Cardiac septum (tissue), 1 donor: ENCODE measurements at regions not wholly inside any gene's neighbourhood (a gene's known extent, or its start where the extent isn't known, plus 50 kb on each side); places are given as distances from the start of the nearest gene placed in this dataset.

ENCODE experiments used
- DNase-seq: peaks from one replicate; pipeline ENCODE4 v3.0.0-alpha.2; 2020; ENCODE audit warnings: low spot score
- intact Hi-C: fragments of 100-400 bp; cut with DNase I; formaldehyde crosslinking; loops from one replicate; pipeline ENCODE4 v1.14.0; 2022
- donor health status: DM: no; HTN: no; CAD: no.

DNA sequence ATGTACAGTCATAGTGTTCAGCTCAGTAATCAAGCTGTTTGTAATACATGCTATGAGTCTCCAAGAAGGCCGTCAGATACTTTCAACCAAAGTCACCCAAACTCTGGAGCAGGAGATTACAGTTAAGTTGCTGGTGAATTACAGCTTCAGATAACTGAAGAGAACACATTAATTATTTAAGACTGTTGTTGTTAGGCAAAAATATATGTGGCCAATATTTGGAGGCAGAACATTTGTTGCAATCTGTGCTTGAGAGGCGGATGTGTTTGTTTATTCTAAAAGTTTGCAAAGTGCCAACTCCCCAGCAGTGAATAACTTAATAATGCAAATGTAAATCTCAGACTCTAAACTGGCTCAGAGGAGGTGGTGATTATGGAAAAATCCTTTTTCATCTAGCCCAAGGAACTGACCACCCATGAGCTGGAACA is 300.7 kb upstream of the TBX3 start:
- intact Hi-C loops = no loop called here

DNA sequence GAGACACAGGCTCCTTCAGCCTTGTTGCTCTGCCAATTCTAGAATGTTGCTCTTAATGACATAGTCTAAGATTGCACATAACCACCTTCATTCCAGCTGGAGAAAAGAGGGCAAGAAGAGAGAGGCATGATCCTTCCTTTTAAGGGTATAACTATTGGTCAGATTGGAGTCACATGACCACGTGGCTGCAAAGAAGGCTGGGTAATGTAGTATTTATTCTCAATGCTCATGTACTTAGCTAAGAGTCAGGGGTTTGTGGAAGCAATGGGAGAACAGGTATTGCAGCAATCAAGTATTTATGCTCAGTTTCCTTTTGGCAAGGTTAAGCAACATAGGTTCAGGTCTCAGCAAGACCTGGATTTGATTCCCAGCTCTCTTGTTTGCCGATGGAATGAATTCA is 298.8 kb upstream of the TBX3 start:
- DNase-seq = no peak
- intact Hi-C loops = no loop called here

More for the DNA sequence above, 300.7 kb upstream of the TBX3 start:
- DNase-seq = no peak

- intact Hi-C loops = no loop called here
- no peak for DNase-seq
Measured at GRCh38 chr12:114981036-114981435, 297.1 kb upstream of the TBX3 start.

DNA sequence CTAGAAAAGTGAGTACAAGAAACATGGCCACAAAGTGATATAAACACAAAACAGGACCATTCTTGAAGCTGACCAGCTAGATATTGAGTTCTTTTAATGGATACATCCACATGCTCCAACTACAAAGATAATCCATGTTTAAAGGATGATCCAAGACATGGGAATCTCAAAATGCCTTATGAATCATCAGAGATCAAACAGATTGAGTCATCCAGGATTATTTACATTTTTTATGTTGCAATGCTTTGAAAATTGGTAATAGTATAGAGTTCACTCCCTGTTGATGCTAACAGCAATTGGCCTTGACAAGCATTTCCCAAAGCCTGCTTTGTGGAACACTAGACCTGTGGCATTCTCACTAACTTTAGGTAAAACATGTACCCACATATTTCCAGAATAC is 293.0 kb upstream of the TBX3 start:
- intact Hi-C loops = no loop called here
- no peak for DNase-seq

- no peak for DNase-seq
- intact Hi-C loops = no loop called here
Measured at GRCh38 chr12:114976372-114976771, 292.4 kb upstream of the TBX3 start.

DNA sequence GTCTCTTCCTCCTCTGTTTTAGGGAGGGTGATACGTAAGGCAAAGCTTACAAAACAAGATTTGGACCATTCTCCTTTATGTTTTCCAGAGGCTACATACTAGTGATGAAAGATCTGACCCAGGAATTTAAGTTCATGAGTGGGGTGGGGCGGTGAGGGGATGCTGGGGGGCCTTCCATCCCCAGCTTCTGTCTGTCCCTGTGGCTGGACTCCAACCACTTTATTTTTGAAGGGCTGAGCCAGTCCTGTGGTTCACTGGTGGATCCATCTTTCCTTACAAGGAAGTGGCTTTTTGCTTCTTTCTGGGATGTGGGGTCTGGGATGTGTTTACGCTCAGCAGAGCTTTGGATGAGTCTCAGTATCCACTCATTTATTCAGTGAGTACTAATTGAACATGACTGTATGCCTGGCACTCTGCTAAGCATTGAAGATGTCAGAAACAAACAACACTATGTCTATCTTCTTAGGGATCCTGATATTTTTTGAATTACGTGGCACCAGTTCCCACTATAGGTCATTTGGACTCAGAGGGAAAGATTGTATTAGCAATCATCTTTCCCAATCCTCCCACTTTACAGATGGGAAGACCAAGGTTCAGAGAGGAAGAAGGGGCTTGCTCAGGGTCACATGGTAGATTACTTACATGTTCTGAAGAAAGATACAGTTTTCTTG is 291.8 kb upstream of the TBX3 start:
- DNase-seq = no peak

DNA sequence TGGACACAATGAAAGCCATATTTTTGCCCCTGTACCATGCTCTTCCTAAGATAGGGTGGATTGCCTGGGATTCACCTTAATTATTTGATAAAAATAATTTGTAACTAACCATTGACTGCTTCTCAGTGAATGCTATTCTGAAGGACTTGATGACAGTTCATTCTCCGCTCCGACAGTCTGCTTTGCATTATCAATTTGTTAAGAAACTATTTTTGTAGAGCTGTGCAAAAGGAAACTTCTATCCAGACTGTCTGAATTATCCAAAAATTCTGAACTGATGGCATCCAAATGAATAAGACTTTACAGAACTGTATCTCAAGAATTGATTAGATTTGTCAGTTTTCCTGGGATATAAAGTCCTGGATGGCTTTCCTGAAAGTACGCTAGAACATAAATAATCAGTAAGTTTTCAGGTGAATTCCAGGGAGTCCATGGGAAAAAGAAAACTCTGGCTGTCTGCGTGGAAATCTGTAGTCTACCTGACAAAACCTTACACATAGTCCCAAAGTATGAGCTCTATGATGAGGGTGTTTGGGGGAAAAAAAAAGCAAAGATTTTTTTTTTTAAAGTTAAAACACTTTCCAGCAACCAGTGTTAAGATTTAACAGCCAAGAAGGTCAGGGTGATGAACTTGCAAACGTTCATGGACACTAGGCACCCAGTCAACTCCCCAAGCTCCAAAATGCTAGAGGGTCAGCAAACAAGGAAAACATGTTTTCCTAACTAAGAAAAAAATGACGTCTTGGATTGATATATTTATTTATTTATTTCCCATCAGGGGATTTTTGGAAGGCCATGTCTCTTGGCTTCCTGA is 291.1 kb upstream of the TBX3 start:
- DNase-seq = no peak
- intact Hi-C loops = no loop called here

More for the DNA sequence above, 291.8 kb upstream of the TBX3 start:
- intact Hi-C loops = no loop called here

DNA sequence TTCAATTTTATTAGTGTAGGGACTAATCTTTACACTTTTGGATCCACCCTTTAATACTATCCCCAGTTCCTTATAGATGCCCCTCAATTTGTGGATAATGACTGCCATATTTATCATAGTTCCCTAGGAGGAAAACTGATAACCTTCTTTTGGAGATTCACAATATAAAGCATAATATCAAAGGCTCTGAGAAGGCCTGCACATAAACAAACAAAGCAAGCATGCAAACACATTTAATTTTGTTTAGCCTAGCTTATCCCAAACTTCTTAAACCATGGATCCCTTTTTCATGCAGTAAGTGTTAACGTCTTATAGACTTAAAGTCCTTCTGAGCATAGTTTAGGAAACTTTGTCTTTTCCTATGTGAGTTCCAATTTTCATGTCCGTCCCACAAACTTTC is 290.4 kb upstream of the TBX3 start:
- DNase-seq = no peak
- intact Hi-C loops = no loop called here

DNA sequence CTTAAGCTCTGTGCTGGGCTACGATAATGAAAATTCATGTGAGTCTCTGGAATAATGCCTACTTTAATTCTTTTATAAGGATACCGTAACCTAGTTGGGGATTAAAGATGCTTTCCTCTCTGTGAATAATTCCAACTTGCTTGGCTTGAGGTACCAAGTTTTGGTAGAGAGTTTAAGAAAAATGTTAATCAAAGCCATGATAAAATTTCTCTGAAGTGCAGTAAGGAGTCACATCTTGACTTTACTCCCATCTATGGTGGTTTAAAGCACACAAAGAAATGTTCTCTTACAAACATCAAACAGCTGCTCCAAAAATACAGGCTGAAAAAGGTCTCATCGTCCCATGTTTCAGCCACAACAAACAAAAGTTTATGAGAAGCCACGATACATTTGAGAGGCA is 284.8 kb upstream of the TBX3 start:
- DNase-seq = no peak
- intact Hi-C loops = no loop called here

DNA sequence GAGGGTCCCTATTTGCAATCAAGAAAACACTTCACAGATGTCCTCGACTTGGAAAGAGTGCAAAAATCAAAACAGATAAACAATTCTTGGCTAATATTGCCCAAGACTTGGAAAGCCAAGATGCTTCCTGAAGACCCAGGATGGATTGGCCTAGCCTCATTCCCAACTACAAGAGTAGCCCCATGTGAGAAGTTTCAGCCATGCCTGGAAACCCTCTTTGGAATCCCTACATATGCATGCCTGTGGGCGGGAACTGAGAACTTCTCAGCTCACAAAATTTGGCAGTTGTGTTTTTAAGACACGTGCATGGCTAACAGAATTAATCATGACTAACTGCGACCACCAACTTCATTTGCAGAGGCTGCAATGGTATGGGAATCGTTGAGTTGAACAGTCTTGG is 283.2 kb upstream of the TBX3 start:
- DNase-seq = no peak
- intact Hi-C loops = no loop called here

DNA sequence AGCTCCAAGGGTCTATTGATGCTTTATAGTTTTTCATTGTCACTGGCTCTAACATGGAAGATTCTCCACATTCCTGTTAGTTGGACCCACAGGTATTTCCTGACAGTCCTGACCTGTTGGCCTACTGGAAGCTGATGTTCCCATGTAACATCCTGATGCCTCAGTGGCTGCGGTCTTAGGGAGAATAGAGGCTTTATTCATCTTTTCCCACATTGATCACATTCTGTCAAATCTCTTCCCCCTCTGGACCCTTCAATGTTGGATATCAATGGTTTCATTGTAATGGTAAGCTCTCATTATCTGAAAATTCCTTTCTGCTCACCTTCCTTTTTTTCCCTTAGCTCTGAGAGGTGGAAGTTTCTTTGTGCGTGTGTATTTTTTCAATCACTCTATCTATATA is 280.9 kb upstream of the TBX3 start:
- intact Hi-C loops = no loop called here
- DNase-seq = no peak

- intact Hi-C loops = no loop called here
- DNase-seq = no peak
Measured at GRCh38 chr12:114963846-114964245, 279.9 kb upstream of the TBX3 start.

DNA sequence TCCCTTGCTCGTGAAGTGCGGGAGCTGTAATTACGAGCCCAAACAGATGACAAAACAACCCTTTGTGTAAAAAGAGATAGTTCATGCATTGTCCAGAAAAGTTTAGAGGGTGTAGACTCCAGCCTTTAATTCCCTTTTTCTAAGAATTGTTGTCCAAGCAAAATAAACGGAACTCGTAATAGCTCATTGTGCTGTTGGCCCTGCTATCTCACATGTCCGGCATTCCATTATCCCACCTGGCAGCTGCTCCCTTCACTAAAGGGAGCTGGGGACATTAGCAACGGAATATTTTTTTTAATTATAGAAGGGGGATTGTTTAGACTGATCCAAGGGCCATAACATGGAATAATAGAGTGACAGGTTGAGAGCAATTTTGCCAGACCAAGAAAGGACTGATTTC is 277.5 kb upstream of the TBX3 start:
- DNase-seq = no peak
- intact Hi-C loops = no loop called here

- no peak for DNase-seq
- intact Hi-C loops = loop anchor here (10.0 kb wide), 1 partner anchor 274 kb away; the partner anchor contains the start of gene TBX3
Measured at GRCh38 chr12:114958538-114958937, 274.6 kb upstream of the TBX3 start.

DNA sequence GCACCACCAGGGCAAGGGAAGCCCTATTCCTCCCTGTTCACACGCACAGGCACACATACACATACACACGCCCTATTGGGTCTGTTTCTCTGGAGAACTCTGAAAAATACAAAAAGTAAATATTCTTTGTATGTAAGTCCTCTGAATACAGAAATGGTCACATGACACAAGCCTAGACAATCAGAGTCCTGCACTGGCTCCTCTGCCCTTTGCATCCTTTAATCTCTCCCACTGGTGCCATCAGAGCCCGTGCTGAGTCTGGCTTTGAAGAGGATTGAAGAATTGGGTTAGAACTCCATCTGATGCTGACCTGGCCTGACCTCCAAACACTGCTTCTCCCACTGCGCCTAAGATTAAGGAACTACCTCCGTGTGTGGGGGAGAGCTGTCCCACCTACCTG is 273.2 kb upstream of the TBX3 start:
- no peak for DNase-seq
- intact Hi-C loops = loop anchor here (10.0 kb wide), 1 partner anchor 272 kb away; the partner anchor contains the start of gene TBX3

DNA sequence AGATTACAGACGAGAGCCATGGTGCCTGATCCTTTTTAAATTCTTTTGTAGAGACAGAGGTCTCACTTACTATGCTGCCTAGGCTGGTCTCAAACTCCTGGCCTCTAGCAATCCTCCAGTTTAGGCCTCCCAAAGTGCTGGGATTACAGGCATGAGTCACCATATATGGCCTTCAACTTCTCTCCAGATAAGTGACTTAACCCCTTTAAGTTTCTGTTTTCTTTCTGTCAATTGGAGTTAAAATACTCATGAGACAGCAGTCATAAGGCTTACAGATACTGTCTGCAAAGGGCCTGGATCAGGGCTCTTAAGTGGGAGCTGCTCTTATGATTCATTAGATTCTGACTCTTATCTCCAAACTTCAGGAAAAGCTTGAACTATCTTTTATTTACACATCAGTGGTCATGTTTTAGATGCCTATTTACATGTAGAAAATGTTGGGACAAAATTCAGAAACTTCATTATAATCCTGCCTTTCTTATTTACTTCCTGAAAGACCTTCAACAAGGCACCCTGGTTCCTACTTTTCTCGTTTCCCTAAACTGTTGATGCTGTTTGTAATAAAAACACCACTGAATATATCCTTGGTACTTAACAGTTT is 271.5 kb upstream of the TBX3 start:
- intact Hi-C loops = loop anchor here (10.0 kb wide), 1 partner anchor 271 kb away; the partner anchor contains the start of gene TBX3
- DNase-seq = no peak

GRCh38 chr12:114954511-114955055 is 270.6 kb upstream of the TBX3 start:
- intact Hi-C loops = loop anchor here (10.0 kb wide), 1 partner anchor 270 kb away; the partner anchor contains the start of gene TBX3
- DNase-seq = no peak

GRCh38 chr12:114952573-114953271 is 268.7 kb upstream of the TBX3 start:
- peak; percentile 82 for DNase-seq
- intact Hi-C loops = loop anchor here (10.0 kb wide), 1 partner anchor 268 kb away; the partner anchor contains the start of gene TBX3

- intact Hi-C loops = no loop called here
Measured at GRCh38 chr12:114949058-114949820, 265.3 kb upstream of the TBX3 start.

More at GRCh38 chr12:114949058-114949820, 265.3 kb upstream of the TBX3 start:
- no peak for DNase-seq
